Liver (tissue), 7 donors: ENCODE measurements at regions not wholly inside any gene's neighbourhood (a gene's known extent, or its start where the extent isn't known, plus 50 kb on each side); places are given as distances from the start of the nearest gene placed in this dataset.

Experiments used
- DNase-seq: peaks from one replicate; pipeline ENCODE4 v3.0.0-alpha.2; 2017; ENCODE audit warnings: low spot score
- H3K27ac ChIP-seq, 2 donors: one replicate each; pipeline ENCODE4 v1.7.0; 2013; ENCODE audit warnings: inconsistent platforms in 2 of 2, low read length in 2 of 2, control low read depth in 1 of 2, low read depth in 1 of 2, mild to moderate bottlenecking in 1 of 2
- H3K27me3 ChIP-seq, 4 donors: one replicate each; pipeline versions ENCODE4 v1.6.1 to v1.7.0; 2013; ENCODE audit warnings: low read length in 3 of 4, inconsistent platforms in 1 of 4, mild to moderate bottlenecking in 1 of 4, moderate library complexity in 1 of 4; ENCODE audit not compliant: control insufficient read depth in 4 of 4, insufficient read depth in 4 of 4
- H3K36me3 ChIP-seq, 4 donors: one replicate each; pipeline versions ENCODE4 v1.6.1 to v1.7.0; 2013; ENCODE audit warnings: low read length in 3 of 4, mild to moderate bottlenecking in 3 of 4, low read depth in 1 of 4, moderate library complexity in 1 of 4; ENCODE audit not compliant: control insufficient read depth in 4 of 4, insufficient read depth in 3 of 4
- H3K4me1 ChIP-seq, 4 donors: one replicate each; pipeline versions ENCODE4 v1.6.1 to v1.7.0; 2013; ENCODE audit warnings: low read length in 3 of 4, mild to moderate bottlenecking in 3 of 4, moderate library complexity in 1 of 4; ENCODE audit not compliant: control insufficient read depth in 4 of 4, insufficient read depth in 4 of 4
- H3K4me3 ChIP-seq, 3 donors: one replicate each; pipeline versions ENCODE4 v1.6.1 to v1.7.0; 2013; ENCODE audit warnings: low read length in 3 of 3, control low read depth in 1 of 3, low read depth in 1 of 3, mild to moderate bottlenecking in 1 of 3
- H3K9ac ChIP-seq, 2 donors: one replicate each; pipeline ENCODE4 v1.7.0; 2013; ENCODE audit warnings: low read length in 2 of 2, mild to moderate bottlenecking in 2 of 2, moderate library complexity in 2 of 2, control low read depth in 1 of 2, low read depth in 1 of 2
- H3K9me3 ChIP-seq, 4 donors: one replicate each; pipeline versions ENCODE4 v1.6.1 to v1.7.0; 2013; ENCODE audit warnings: low read length in 3 of 4; ENCODE audit not compliant: control insufficient read depth in 4 of 4
- EGR1 ChIP-seq, 2 donors: IDR thresholded peaks; 2 replicates each; pipeline ENCODE4 v1.6.1; 2016 to 2018; ENCODE audit warnings: antibody characterized with exemption in 2 of 2, low read depth in 2 of 2
- FOXA1 ChIP-seq: IDR thresholded peaks from 2 replicates; pipeline ENCODE4 v1.6.1; 2016; ENCODE audit warnings: antibody characterized with exemption
- FOXA2 ChIP-seq: IDR thresholded peaks from 2 replicates; pipeline ENCODE4 v1.6.1; 2016; ENCODE audit warnings: antibody characterized with exemption
- GABPA ChIP-seq, 2 donors: IDR thresholded peaks in 1 of 2; conservative IDR thresholded peaks in 1 of 2; 2 replicates each; pipeline ENCODE4 v1.6.1; 2016; ENCODE audit warnings: antibody characterized with exemption in 2 of 2, mild to moderate bottlenecking in 1 of 2, moderate library complexity in 1 of 2
- HNF4A ChIP-seq, 2 donors: conservative IDR thresholded peaks; 2 replicates each; pipeline ENCODE4 v1.6.1; 2016; ENCODE audit warnings: antibody characterized with exemption in 2 of 2, mild to moderate bottlenecking in 2 of 2
- HNF4G ChIP-seq: IDR thresholded peaks from 2 replicates; pipeline ENCODE4 v1.6.1; 2016; ENCODE audit warnings: antibody characterized with exemption
- JUND ChIP-seq, 2 donors: IDR thresholded peaks; 2 replicates each; pipeline ENCODE4 v1.6.1; 2016; ENCODE audit warnings: antibody characterized with exemption in 2 of 2
- MAX ChIP-seq: IDR thresholded peaks from 2 replicates; pipeline ENCODE4 v1.6.1; 2016; ENCODE audit warnings: antibody characterized with exemption
- NR2F2 ChIP-seq: IDR thresholded peaks from 2 replicates; pipeline ENCODE4 v1.6.1; 2016; ENCODE audit warnings: antibody characterized with exemption
- RAD21 ChIP-seq, 2 donors: IDR thresholded peaks; 2 replicates each; pipeline ENCODE4 v1.6.1; 2016; ENCODE audit warnings: antibody characterized with exemption in 2 of 2, mild to moderate bottlenecking in 2 of 2
- REST ChIP-seq: IDR thresholded peaks from 2 replicates; pipeline ENCODE4 v1.6.1; 2016; ENCODE audit warnings: antibody characterized with exemption, mild to moderate bottlenecking
- RXRA ChIP-seq, 2 donors: IDR thresholded peaks; 2 replicates each; pipeline ENCODE4 v1.6.1; 2017 to 2018; ENCODE audit warnings: antibody characterized with exemption in 2 of 2, mild to moderate bottlenecking in 1 of 2
- SP1 ChIP-seq: IDR thresholded peaks from 2 replicates; pipeline ENCODE4 v1.6.1; 2018; ENCODE audit warnings: antibody characterized with exemption, mild to moderate bottlenecking
- TAF1 ChIP-seq: conservative IDR thresholded peaks from 2 replicates; pipeline ENCODE4 v1.6.1; 2016; ENCODE audit warnings: antibody characterized with exemption, mild to moderate bottlenecking
- YY1 ChIP-seq: IDR thresholded peaks from 2 replicates; pipeline ENCODE4 v1.6.1; 2016; ENCODE audit warnings: antibody characterized with exemption, mild to moderate bottlenecking
- ZBTB33 ChIP-seq: IDR thresholded peaks from 2 replicates; pipeline ENCODE4 v1.6.1; 2016; ENCODE audit warnings: antibody characterized with exemption
- WGBS: extraction: QIAGEN DNeasy Blood & Tissue Kit; methylation state at CpG from one replicate; pipeline ENCODE4 v1.1.7; 2013; 5-methylcytosine and 5-hydroxymethylcytosine counted together
- TF ChIP-seq, protein P1 (sequence below): IDR thresholded peaks from 2 replicates; pipeline ENCODE4 v1.6.1; 2016; ENCODE audit warnings: antibody characterized with exemption
- donor health status: healthy.
- donor health status: healthy.
- donor health status: healthy.
- donor health status: healthy.

- Histone ChIP-seq H3K9ac (no peak overlapping the region), H3K4me3 (no peak overlapping the region), H3K27ac (no peak overlapping the region), H3K36me3 (no peaks in the 10 kb centered on the region), H3K4me1 (no peaks in the 10 kb centered on the region), H3K27me3 (peaks cover 0 to 2% (median 0%) of the 10 kb centered on the region in 4 donors), H3K9me3 (no peaks in the 10 kb centered on the region)
- no peak for DNase-seq
- TF ChIP-seq NR2F2: no peak
- TF ChIP-seq, protein P1, sequence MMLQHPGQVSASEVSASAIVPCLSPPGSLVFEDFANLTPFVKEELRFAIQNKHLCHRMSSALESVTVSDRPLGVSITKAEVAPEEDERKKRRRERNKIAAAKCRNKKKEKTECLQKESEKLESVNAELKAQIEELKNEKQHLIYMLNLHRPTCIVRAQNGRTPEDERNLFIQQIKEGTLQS: no peak
- TF ChIP-seq HNF4G: no peak
- WGBS: 49% methylated on average over 13 of the region's 13 CpGs
Observed at GRCh38 chr9:12538842-12539579, 154.2 kb upstream of the TYRP1 start.

- Histone ChIP-seq H3K27ac (no peak overlapping the region), H3K9me3 (no peaks in the 10 kb centered on the region), H3K27me3 (peaks cover 0 to 2% (median 0%) of the 10 kb centered on the region in 4 donors), H3K4me1 (no peaks in the 10 kb centered on the region), H3K4me3 (no peak overlapping the region), H3K36me3 (no peaks in the 10 kb centered on the region), H3K9ac (no peak overlapping the region)
- DNase-seq: no peak
- 72% methylated on average over 4 of the region's 4 CpGs for WGBS
- TF ChIP-seq EGR1 (IDR thresholded peaks at IDR 0.05; ENCODE audit: low read depth in 2 of 2) (no peak), RAD21 (IDR thresholded peaks at IDR 0.05) (no peak), SP1 (no peak), FOXA1 (no peak), HNF4A (conservative IDR thresholded peaks at IDR 0.05) (no peak), TAF1 (no peak), NR2F2 (no peak), RXRA (IDR thresholded peaks at IDR 0.05) (no peak), MAX (no peak), YY1 (no peak), JUND (IDR thresholded peaks at IDR 0.05) (no peak), ZBTB33 (no peak), FOXA2 (no peak), HNF4G (no peak), GABPA (IDR thresholded peaks at IDR 0.05 in 1 of 2, conservative IDR thresholded peaks at IDR 0.05 in 1 of 2) (no peak), REST (no peak)
- TF ChIP-seq, protein P1: no peak
Observed at GRCh38 chr9:12539580-12539975, 153.6 kb upstream of the TYRP1 start.
